NCI-H1105 (cell line): ENCODE measurements at regions not wholly inside any gene's neighbourhood (a gene's known extent, or its start where the extent isn't known, plus 50 kb on each side); places are given as distances from the start of the nearest gene placed in this dataset.
"Not testable (repeated sequence)": the region's sequence is repeated elsewhere in the genome, so short reads cannot be mapped to it uniquely, and the experiment has no call there.

Source experiments
- DNase-seq: peaks from one replicate; lab custom pipeline; 2025; lab: John Stamatoyannopoulos, UW

DNA sequence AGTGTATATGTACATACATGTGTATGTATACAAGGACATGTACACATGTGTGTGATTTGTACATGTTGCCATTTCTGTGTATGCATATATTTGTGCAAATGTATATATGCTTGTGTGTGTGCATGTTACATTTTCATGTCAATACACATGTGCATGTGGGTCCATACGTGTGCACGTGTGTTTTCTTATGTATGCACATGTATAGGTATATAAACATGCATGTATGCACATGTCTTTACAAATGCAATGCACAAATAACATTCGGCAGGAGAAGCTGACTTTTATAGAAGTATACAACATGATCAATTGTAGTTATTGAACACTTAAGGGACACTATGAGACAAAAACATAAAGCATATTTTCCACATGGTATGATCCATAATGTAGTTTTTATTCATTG is 307.4 kb upstream of the SEMA3C start:
- no peak for DNase-seq

DNA sequence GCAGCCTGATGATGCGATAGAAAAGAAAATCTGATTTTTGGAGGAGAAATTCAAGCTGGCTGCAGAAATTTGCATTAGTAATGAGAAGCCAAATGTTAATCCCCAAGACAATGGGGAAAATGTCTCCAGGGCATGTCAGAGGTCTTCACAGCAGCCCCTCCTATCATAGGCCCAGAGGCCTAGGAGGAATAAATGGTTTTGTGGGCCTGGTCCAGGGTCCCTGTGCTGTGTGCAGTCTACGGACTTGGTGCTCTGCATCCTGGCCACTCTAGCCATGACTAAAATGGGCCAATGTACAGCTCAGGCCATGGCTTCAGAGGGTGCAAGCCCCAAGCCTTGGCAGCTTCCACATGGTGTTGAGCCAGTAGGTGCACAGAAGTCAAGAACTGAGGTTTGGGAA is 303.8 kb upstream of the SEMA3C start:
- not testable (repeated sequence) for DNase-seq

DNA sequence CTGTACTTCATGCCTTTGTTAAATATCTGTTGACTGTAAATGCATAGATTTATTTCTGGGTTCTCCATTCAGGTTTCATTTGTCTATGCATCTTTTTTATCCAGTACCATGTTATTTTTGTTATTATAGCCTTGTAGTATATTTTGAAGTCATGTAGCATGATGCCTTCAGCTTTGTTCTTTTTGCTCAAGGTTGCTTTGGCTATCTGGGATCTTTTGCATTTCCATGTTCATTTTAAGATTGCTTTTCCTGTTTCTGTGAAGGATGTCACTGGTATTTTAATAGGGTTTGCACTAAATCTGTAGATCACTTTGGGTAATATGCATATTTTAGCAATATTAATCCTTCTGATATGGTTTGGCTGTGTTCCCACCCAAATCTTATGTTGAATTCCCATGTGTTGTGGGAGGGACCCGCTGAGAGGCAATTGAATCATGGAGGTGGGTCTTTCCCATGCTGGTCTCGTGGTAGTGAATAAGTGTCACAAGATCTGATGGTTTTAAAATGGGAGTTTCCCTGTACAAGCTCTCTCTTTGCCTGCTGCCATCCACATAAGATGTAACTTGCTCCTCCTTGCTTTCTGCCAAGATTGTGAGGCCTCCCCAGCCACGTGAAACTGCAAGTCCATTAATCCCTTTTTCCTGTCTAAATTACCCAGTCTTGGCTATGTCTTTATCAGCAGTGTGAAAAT is 302.8 kb upstream of the SEMA3C start:
- no peak for DNase-seq

DNA sequence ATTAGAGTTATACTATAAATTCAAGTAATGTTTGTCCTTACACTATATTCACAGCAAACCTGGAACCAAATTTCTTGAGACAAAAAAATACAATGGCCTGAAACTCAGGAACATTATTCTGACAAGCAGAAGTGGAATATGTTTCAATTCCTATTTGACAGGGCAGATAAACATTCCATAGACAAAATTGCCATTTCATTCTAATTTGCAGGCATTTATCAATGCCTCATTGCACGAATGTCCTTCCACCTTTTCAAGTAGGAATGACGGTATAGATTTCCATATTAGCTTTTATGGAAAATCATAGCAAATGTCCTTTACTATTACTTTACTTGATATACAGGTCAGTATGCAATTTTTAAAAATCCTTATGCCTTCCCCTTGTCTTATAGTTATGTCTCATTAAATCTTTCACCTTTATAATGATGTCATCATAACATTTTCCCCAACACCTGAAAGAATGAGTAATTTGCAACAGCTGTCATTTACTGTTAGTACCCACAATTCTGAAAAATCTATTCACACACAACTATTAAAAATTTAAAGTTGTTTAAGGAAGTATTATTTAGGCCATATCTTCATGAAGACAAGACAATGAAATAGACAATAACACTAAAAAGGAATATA is 299.7 kb upstream of the SEMA3C start:
- DNase-seq = no peak

DNA sequence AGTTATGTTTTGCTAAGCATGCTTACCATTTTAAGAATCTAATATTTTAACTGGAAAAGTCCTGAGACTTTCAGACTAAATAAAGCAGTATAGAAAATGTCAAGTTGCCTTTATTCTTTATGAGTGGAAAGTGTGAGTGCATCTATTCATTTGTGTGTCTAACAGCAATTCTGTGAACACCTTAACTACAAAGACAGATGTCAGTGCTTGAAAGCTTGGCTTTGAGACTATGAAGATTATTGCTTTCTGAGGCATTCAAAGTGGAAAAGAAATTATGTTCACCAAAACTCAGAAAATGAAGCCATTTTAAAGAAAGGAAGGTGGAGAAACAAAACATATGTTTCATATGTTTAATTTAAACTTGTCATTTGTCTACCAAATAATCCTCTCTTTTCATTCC is 294.5 kb upstream of the SEMA3C start:
- DNase-seq = no peak

DNA sequence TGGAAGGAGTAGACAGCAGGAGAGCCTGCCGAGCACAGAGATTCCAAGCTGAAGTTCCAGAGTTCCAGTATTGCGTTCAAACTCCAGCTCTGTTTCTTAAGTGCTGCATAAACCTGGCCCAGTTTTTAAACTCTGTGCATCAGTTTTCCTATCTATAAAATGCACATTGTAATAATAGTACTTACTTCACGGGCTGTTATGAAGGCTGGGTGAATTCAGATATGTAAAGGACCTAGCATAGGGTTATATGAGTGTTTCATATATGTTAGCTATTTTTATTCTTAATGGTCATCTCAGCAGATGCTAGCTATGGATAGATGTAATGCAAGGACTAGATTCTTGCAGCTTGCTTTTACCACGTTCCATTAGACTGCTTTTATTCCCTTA is 293.1 kb upstream of the SEMA3C start:
- no peak for DNase-seq

DNA sequence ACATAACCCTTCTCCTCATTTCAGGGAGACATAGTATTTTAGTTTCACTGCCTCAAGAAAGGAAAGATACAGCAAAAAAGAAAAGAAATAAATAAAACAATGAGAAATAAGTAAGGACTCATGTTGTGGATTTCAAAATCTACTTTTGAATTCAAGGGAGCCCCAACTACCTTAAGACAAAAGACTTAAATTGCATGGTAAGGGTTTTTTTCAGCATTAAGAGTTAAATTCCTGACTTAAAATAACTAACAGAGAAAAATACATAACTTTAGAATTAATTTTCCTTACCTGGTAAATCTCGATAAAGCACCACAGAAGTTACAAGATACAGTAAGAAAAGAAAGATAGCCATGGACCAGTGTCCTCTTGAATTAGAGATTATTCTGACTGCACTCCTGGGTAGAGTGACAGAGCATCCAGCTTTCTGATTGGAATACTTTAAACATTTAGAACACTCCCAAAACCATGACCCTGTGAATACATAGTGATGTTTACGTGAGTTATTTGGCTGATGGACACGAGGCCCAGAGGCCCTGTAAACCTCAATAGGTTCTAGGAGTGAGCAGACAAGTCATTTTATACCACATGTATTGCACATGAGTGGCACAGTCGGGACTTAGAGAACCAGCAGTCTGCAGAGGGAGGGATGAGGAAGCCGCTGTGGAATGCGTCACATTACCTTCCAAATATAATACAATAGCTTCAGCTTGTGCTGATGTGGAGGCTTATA is 292.5 kb upstream of the SEMA3C start:
- no peak for DNase-seq

DNA sequence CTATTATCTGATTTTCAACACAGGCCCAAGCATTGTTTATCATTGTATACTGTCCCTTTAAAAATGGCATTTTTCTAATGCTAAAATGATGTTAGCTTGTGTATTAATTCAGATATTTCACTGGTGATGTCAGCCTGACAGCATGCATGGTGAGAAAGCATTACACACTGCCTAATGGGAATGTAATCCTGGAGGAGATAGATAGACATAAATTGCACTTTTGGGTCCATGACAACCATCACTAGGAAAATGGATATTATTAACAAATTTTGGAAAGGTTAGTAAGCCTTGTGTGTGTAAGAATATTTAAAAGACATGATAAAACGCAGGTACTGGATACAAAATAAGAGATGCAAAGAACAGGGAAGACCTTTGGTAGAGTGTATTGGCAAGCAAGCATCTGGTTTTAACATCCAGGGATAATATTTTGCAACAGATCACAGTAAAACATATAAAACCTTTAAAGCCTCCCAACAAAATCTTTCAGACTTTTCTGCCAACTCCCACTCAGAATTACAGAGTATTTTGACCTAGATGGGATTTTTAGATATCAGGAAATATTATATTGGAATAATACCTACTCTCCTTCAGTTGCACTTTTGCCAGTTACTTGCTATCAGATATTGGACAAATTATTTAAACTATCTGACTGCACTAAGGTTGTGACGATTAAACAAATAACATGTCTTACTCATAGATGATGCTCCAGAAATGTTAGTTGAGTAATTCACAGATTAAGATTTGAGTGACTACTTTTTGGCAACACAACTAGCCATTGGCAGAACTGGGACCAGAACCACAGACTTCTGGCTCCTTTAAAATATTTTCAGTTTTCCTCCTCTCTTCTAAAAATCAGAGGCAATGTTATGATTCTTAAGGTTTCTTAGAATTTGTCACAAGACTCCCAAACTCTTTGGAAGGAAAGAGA is 291.6 kb upstream of the SEMA3C start:
- DNase-seq = no peak

DNA sequence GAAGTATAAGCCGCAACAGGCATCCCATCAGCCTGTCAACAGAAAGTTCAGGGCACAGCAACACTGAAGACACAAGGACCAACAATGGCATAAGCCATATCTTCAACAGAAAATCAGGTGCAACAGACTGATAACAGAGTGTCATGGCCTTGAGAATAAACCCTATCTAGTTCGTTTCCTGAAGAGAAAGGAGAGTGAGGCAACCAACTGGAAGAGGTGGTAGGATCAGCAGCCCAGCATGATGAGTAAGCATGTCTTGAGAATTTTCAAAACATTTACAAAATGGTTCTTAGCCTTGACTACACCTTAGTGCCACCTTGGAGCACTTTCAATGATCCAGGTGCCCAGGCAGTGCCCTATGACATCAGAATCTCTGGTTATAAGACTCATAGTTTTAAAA is 290.2 kb upstream of the SEMA3C start:
- DNase-seq = no peak

DNA sequence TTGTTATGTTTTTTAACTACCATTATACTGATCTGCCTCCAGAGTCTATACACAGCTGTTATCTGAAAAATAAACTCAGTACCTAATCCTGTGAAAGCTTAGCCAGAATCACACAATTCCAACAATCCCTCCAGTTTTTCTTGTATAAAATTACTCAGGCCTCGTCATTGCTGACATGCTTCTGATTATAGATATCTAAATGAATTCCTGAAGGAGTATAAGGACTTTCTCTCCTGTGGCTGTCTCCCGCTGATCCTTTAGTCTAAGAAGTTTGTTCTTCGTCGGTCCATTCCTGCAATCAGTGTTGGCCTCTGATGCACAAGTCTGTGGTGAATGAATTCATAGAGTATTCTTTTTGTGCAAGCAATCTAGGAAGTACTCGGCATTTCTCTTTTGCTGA is 288.9 kb upstream of the SEMA3C start:
- no peak for DNase-seq

DNA sequence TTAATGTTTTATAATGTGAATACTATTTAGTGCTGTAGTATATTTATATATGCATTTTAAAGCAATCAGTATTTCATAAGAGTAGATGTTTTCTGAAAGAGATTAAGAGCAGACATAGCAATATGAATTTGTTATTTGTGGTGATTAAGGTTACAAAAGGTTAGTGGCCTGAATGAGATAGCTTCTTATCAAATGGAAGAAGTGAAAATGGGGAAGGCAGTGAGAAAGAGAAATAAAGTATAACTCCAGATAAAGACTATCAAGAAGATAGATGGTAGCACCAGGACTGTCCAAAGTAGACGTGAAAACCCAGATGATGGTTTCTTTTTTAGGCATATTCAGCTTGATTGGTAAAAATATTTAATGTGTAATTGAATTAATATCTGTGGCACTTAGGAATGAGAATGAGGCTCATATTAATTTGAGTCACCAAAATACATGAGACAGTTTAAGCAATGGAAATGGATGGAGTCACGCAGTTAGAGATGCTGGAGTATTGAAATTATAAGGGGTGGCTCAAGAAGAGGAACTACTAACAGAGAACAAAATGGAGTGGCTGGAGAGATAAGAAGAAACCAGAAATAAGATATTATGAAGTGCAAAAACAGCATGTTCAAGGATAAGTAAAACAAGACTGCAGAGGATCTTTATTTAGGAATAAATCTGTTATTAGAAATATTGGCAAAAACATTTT is 288.0 kb upstream of the SEMA3C start:
- no peak for DNase-seq

DNA sequence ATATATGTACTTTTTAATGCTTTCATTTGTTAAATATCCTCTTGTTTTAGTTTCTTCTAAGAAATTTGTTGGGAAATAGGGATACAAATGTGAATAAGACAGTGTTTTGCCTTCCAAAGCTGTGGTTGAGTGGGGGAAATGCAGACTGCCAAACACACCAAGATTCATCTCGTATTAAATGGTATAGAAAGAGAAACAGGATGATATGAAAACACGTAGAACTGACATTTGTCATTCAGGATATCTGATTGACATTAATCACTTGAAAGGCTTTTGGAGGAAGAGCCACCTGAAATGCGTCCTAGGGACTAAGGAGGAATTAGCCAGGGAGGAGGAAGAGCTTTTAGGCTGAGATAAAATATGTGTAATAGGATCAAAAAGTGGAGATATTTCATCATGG is 287.4 kb upstream of the SEMA3C start:
- DNase-seq = no peak

DNA sequence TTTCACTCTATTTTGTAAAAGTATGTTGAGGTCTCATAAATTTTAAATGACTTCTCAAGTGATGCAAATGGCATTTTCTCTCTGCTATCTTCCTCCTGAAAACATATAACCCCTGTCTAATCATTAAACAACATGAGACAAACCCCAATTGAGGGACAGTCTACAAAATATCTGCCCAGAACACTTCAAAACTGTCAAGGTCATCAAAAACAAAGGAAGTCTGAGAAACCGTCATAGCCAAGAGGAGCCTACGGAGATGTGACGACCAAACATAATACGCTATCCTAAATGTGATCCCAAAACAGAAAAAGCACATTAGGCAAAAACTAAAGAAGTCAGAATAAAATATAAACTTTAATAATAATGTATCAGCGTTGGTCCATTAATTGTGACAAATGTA is 282.3 kb upstream of the SEMA3C start:
- no peak for DNase-seq

DNA sequence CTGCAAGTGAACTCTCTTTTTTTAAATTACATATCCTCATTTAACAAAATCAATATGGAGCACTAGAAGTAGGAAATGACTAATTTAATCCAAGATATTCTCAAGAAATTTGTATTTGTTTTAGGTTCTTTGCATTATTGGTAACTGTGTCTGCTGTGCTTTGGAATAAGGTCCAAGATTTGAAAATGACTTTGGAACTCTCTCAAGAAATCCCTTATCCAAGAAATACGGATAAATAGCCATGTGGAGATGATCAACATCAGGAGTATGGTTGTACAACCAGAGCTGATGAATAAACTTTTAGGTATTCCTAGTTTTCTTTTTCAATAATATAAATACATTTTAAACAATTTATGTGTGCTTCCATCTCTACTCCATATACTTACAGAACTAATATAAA is 279.9 kb upstream of the SEMA3C start:
- DNase-seq = no peak

DNA sequence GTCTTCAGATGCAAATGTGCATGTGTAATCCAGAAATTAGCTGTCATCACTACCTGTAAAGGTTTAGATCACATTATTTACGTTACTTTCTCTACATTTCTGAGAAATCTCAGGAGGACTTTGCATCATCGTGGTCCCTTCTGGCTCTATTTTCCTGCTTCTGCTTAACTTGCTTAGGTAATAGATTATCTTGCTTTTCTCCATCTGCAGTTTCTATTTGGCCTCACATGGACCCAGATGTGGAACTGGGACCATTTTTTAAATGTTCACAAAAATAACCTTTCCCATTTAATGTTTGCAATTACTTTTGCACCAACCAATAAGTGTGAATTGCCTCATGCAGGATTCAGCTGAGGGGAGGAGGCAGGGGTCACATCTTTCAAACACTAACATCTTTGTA is 278.4 kb upstream of the SEMA3C start:
- no peak for DNase-seq

DNA sequence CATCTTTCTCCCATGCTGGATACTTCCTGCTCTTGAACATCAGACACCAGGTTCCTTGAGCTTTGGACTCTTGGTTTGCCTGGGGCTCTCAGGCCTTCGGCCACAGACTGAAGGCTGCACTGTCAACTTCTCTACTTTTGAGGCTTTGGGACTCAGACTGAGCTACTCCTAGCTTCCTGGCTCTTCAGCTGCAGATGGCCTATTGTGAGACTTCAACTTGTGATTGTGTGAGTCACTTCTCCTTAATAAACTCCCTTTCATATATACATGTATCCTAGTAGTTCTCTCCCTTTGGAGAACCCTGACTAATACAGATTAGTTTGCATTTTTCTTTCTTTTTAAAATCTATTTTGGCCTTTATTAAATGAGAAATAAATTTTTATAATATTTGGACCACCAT is 276.2 kb upstream of the SEMA3C start:
- no peak for DNase-seq

DNA sequence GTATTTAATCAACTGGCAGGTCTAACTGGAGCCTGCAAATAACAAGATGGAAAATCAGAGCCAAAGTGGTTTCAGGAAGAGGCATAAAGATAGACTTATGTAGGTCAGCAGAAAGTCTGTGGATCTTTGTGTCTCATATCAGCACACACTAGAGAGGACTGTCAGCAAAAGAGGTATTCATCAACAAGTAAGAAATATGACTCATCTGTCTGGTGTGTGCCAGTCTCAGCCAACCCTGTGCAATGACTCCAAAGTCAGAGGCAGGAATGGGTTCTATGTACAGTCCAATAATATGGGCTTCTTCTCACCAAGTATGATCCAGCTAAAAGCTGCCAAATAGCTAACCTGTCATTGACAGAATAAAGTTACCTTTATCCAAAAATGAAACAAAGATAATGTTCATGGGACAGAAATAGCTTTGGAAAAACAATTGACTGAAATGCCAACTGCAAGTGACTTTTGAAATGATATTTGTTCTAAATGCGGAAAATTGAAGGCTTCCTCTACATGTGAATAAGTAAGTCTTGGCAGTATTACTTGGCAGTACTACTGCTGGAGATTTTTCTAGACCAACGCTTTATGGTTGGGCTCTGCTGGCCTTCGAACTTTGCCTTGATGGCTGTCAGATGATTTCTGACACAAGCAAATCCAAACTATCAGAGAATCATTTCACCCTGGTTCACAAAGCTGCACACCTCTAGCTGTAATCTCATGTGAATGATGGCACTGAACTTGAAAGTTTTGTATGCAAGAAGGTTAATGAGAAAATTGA is 272.3 kb upstream of the SEMA3C start:
- DNase-seq = no peak

DNA sequence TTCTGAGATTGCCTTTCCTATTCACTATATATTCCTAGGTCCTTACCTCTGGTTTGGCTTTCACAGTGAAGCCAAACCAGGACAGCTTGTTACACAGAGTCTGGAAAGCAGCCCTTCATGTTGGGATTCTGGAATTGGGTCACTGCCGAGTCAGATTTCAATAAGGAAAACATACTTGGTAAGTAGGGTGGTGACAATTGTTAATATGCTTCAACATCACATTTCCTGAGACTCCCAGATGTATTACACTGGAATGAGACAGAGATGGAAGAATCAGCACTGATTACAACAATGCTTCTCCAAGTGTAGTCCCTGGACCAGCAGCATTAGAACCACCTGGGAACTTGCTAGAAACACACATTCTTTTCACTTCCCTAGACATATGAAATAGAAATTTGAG is 268.9 kb upstream of the SEMA3C start:
- DNase-seq = no peak

DNA sequence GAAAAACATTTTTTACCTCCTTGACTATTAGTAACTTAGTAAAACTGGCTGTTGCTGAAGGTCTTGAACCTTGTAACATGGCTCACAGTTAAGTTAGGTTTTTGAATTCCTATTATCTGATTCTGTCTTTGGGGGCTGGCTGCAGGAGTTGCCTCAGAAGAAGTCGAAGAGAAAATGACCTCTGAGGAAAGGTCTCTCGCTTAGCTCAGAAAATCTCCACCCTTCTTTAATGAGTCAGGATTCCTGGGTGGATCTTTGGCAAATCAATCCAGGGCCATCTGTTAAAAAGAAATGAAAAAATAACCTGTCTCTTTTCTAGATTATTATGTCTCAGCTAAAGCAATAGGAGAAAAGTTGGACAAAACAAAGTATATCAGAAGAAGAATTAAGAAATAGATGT is 267.8 kb upstream of the SEMA3C start:
- no peak for DNase-seq

DNA sequence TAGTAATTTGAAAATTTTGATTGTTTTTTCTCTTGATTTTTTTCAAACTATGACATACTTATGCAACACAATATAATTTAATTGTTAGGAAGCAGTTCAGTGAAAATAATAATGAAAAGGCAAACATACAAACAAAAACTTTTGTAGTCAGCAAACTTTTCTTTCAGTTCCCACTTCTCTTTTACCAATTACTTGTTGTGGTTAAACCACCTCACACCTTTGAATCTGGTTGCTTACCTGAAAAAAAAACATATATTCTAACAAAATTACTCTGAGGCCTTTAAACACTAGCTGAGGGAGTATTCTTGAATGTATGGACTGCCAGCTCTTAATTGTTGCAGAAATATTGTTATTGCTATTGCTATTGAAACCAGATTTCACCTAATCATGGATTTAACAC is 266.2 kb upstream of the SEMA3C start:
- no peak for DNase-seq

DNA sequence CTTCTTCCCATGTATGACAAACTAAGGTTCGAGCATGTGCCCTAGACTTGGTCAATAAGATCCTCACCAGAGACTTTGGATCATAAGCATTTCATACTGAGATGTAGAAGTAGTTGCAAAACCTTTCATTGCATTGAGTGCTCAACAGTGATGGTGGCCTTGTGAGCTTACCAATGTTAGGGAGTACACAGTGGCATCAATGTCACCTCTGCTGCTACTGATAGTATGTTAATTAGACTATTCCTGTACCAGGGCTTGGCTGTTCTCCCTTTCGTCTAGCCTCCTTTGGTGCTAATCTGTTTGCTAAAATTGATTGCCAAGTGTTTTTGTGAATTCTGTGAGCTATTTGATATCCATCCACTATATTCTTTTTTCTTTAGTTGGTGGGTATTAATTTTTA is 264.5 kb upstream of the SEMA3C start:
- DNase-seq = peak; percentile 60
